ENCODE measurements at regions not wholly inside any gene's neighbourhood (a gene's known extent, or its start where the extent isn't known, plus 50 kb on each side); places are given as distances from the start of the nearest gene placed in this dataset.

GRCh38 chr3:66552846-66553245, 52.0 kb upstream of the LRIG1 start:
- Histone ChIP-seq H3K4me1 (ENCODE audit: control insufficient read depth, insufficient read depth, low read length) (no peaks in the 10 kb centered on the region), H3K9me3 (ENCODE audit: control insufficient read depth, insufficient read depth, low read depth, low read length) (no peaks in the 10 kb centered on the region), H3K27ac (ENCODE audit: extremely low read depth, low read depth, low read length) (no peak overlapping the region), H3K4me3 (ENCODE audit: low read depth, low read length) (no peak overlapping the region), H3K36me3 (ENCODE audit: control insufficient read depth in 2 of 2, insufficient read depth in 1 of 2, low read length in 2 of 2) (no peaks in the 10 kb centered on the region)
- no peak for TF ChIP-seq KLF1 (tag by site-specific recombination; IDR thresholded peaks at IDR 0.05)
- ChIA-PET POLR2A (no interaction called here), CTCF (no interaction called here)

GRCh38 chr3:66553441-66554113, 52.8 kb upstream of the LRIG1 start:
- TF ChIP-seq ZNF350 (tag by site-specific recombination; IDR thresholded peaks at IDR 0.05) (no peak), ZNF239 (tag by site-specific recombination; IDR thresholded peaks at IDR 0.05) (no peak), ZBTB17 (tag by site-specific recombination; IDR thresholded peaks at IDR 0.05) (no peak), ZNF19 (tag by site-specific recombination; IDR thresholded peaks at IDR 0.05; ENCODE audit: low read depth) (no peak), ZNF776 (tag by site-specific recombination; IDR thresholded peaks at IDR 0.05; ENCODE audit: borderline replicate concordance) (no peak), ZNF664 (tag by site-specific recombination; IDR thresholded peaks at IDR 0.05) (no peak), ATF2 (tag by site-specific recombination; IDR thresholded peaks at IDR 0.05; ENCODE audit: low read depth) (no peak), ZNF140 (tag by site-specific recombination; IDR thresholded peaks at IDR 0.05) (no peak), IKZF3 (tag by site-specific recombination; IDR thresholded peaks at IDR 0.05) (no peak), TCF7L2 (IDR thresholded peaks at IDR 0.05; ENCODE audit: borderline replicate concordance, low read depth, low read length) (no peak), ZNF266 (tag by site-specific recombination; IDR thresholded peaks at IDR 0.05; ENCODE audit: low read depth) (no peak)
- no peak overlapping the region for H3K4me3 ChIP-seq (ENCODE audit: low read depth, low read length)
- no peak overlapping the region for H3K27ac ChIP-seq (ENCODE audit: extremely low read depth, low read depth, low read length)
- H3K9me3 ChIP-seq (ENCODE audit: control insufficient read depth, insufficient read depth, low read depth, low read length), result no peaks in the 10 kb centered on the region
- no peaks in the 10 kb centered on the region for H3K36me3 ChIP-seq (ENCODE audit: control insufficient read depth in 2 of 2, insufficient read depth in 1 of 2, low read length in 2 of 2)
- POLR2A ChIA-PET, result no interaction called here
- CTCF ChIA-PET, result interaction anchor here (0.9 kb wide), 1 partner anchor 145 kb away, joined by 3 read pairs; no protein-coding TSS in a partner anchor
- no peaks in the 10 kb centered on the region for H3K4me1 ChIP-seq (ENCODE audit: control insufficient read depth, insufficient read depth, low read length)

- Histone ChIP-seq H3K9me3 (ENCODE audit: control insufficient read depth, insufficient read depth, low read depth, low read length) (no peaks in the 10 kb centered on the region), H3K36me3 (ENCODE audit: control insufficient read depth in 2 of 2, insufficient read depth in 1 of 2, low read length in 2 of 2) (no peaks in the 10 kb centered on the region), H3K27ac (ENCODE audit: extremely low read depth, low read depth, low read length) (no peak overlapping the region), H3K4me1 (ENCODE audit: control insufficient read depth, insufficient read depth, low read length) (no peaks in the 10 kb centered on the region), H3K4me3 (ENCODE audit: low read depth, low read length) (no peak overlapping the region)
- CTCF ChIA-PET, result interaction anchor here (0.9 kb wide), 1 partner anchor 146 kb away, joined by 3 read pairs; no protein-coding TSS in a partner anchor
- POLR2A ChIA-PET, result no interaction called here
- TF ChIP-seq FEZF1 (tag by site-specific recombination; IDR thresholded peaks at IDR 0.05), result no peak
- TF ChIP-seq ZNF248 (tag by site-specific recombination; IDR thresholded peaks at IDR 0.05), result no peak
- TF ChIP-seq ZNF423 (tag by site-specific recombination; IDR thresholded peaks at IDR 0.05), result no peak
- no peak for TF ChIP-seq ZNF354C (tag by site-specific recombination; IDR thresholded peaks at IDR 0.05; ENCODE audit: borderline replicate concordance, low read depth)
- no peak for TF ChIP-seq ZNF785 (tag by site-specific recombination; IDR thresholded peaks at IDR 0.05)
- no peak for TF ChIP-seq ZNF837 (tag by site-specific recombination; IDR thresholded peaks at IDR 0.05)
- no peak for TF ChIP-seq ZNF624 (tag by site-specific recombination; IDR thresholded peaks at IDR 0.05)
- no peak for TF ChIP-seq PBX3 (CRISPR knock-in tag; IDR thresholded peaks at IDR 0.05)
- TF ChIP-seq ATF2 (tag by site-specific recombination; IDR thresholded peaks at IDR 0.05; ENCODE audit: low read depth), result no peak
- no peak for TF ChIP-seq ZNF341 (tag by site-specific recombination; IDR thresholded peaks at IDR 0.05; ENCODE audit: low read depth)
- TF ChIP-seq SETDB1 (IDR thresholded peaks at IDR 0.05; ENCODE audit: insufficient read length, low read length), result no peak
- TF ChIP-seq ZIC2 (tag by site-specific recombination; IDR thresholded peaks at IDR 0.05), result no peak
- no peak for TF ChIP-seq ZNF830 (tag by site-specific recombination; IDR thresholded peaks at IDR 0.05; ENCODE audit: low read depth)
- TF ChIP-seq PRDM10 (tag by site-specific recombination; IDR thresholded peaks at IDR 0.05), result no peak
These were observed 53.4 kb upstream of the LRIG1 start for GRCh38 chr3:66554178-66554577.

Measured in HEK293 (cell line).